CD4-positive, alpha-beta memory T cell (primary cell): ENCODE measurements at regions not wholly inside any gene's neighbourhood (a gene's known extent, or its start where the extent isn't known, plus 50 kb on each side); places are given as distances from the start of the nearest gene placed in this dataset.
A peak's percentile ranks its signal among the peaks of the same experiment; 100 is the strongest.

Experiments
- CTCF ChIA-PET: fragments of 350-600 bp; sonication (Branson Sonifier 250); formaldehyde crosslinking; loops from one replicate; lab custom pipeline; 2021; ENCODE audit warnings: inconsistent platforms; ENCODE audit not compliant: partially characterized antibody; lab: Charles Lee
- POLR2A ChIA-PET: fragments of 350-600 bp; sonication (Branson Sonifier 250); formaldehyde crosslinking; loops from one replicate; lab custom pipeline; 2021; ENCODE audit not compliant: partially characterized antibody; lab: Charles Lee
- DNase-seq, 5 donors: peaks; one replicate each; pipeline versions ENCODE4 v3.0.0 to v3.0.0-alpha.2; 2020 to 2022; ENCODE audit warnings: mixed read lengths in 1 of 5
- H3K27ac ChIP-seq: one replicate; pipeline ENCODE4 v1.7.0; 2013; ENCODE audit warnings: low read depth, low read length
- H3K27me3 ChIP-seq: 2 replicates; pipeline ENCODE4 v1.7.0; 2013; ENCODE audit warnings: mild to moderate bottlenecking, low read length, moderate library complexity; ENCODE audit not compliant: insufficient read depth
- H3K36me3 ChIP-seq: 2 replicates; pipeline ENCODE4 v1.7.0; 2013; ENCODE audit warnings: mild to moderate bottlenecking, low read length, moderate library complexity; ENCODE audit not compliant: insufficient read depth
- H3K4me1 ChIP-seq: 2 replicates; pipeline ENCODE4 v1.7.0; 2013; ENCODE audit warnings: mild to moderate bottlenecking, low read length, moderate library complexity; ENCODE audit not compliant: insufficient read depth
- H3K4me3 ChIP-seq, 2 donors: one replicate each; pipeline ENCODE4 v1.7.0; 2013; ENCODE audit warnings: low read length in 2 of 2, mild to moderate bottlenecking in 1 of 2
- H3K9me3 ChIP-seq, 2 donors: one replicate each; pipeline ENCODE4 v1.7.0; 2013; ENCODE audit warnings: low read length in 2 of 2, control low read depth in 1 of 2; ENCODE audit not compliant: control insufficient read depth in 1 of 2
- H3K27ac Mint-ChIP-seq, 7 donors: one replicate each; pipeline ENCODE4 v1.8.0; 2020 to 2021; ENCODE audit warnings: mixed read lengths in 7 of 7, mild to moderate bottlenecking in 6 of 7, inconsistent platforms in 3 of 7, moderate library complexity in 3 of 7
- H3K27me3 Mint-ChIP-seq, 2 donors: one replicate each; pipeline ENCODE4 v1.8.0; 2020 to 2021; ENCODE audit warnings: mixed read lengths in 2 of 2
- H3K36me3 Mint-ChIP-seq, 2 donors: one replicate each; pipeline ENCODE4 v1.8.0; 2020 to 2021; ENCODE audit warnings: mixed read lengths in 2 of 2, inconsistent platforms in 1 of 2, mild to moderate bottlenecking in 1 of 2
- H3K4me1 Mint-ChIP-seq, 4 donors: one replicate each; pipeline ENCODE4 v1.8.0; 2020 to 2021; ENCODE audit warnings: mixed read lengths in 4 of 4, mild to moderate bottlenecking in 1 of 4
- H3K4me3 Mint-ChIP-seq, 8 donors: one replicate each; pipeline ENCODE4 v1.8.0; 2020 to 2021; ENCODE audit warnings: mixed read lengths in 8 of 8, mild to moderate bottlenecking in 7 of 8, moderate library complexity in 6 of 8, inconsistent platforms in 3 of 8
- H3K9me3 Mint-ChIP-seq, 8 donors: one replicate each; pipeline ENCODE4 v1.8.0; 2020 to 2021; ENCODE audit warnings: mixed read lengths in 8 of 8, mild to moderate bottlenecking in 5 of 8, inconsistent platforms in 3 of 8, moderate library complexity in 1 of 8
- intact Hi-C: fragments of 100-400 bp; cut with micrococcal nuclease; formaldehyde crosslinking; loops from one replicate; pipeline ENCODE4 v1.15.1; 2023

DNA sequence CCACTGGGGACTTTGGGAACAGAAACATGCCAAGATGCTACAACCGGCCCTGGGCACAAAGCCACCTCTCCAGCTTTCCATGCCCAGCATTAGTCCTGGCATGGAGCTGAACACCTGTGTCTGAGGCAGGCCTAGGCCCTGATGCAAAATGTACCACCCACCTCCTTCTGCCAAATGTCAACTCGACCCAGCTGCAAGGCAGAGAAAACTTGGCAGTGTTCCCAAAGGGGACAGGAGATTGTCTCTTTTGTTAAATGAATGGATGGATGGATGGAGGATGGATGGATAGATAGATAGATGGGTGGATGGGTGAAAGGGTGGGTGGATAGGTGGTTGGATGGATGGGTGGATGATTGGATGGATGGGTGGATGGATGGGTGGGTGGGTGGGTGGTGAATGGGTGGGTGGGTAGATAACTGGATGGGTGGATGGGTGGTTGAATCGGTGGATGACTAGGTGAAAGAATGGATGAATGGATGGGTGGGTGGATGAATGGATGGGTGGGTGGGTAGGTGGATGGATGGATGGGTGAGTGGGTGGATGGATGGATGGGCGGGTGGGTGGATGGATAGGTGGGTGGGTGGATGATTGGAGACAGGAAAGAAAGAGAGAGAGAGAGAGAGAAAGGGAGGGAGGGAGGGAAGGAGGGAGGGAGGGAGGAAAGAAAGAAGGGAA, 73.4 kb upstream of the TNRC6C start:
- DNase-seq, result no peak
- Histone ChIP-seq H3K27ac (peak overlapping the region; percentile 99), H3K4me1 (peaks cover 73% of the 10 kb centered on the region), H3K4me3 (no peak overlapping the region), H3K9me3 (no peaks in the 10 kb centered on the region), H3K27me3 (no peaks in the 10 kb centered on the region), H3K36me3 (no peaks in the 10 kb centered on the region)
- intact Hi-C loops, result loop anchor here (10.0 kb wide), 1 partner anchor 220 kb away; no protein-coding TSS in a partner anchor
- Mint-ChIP-seq H3K4me3 (peak overlapping the region in 3 of 8 donors; percentile 18 to 36 (median 32)), H3K27me3 (no peaks in the 10 kb centered on the region), H3K4me1 (peaks cover 64 to 80% (median 75%) of the 10 kb centered on the region in 4 donors), H3K36me3 (peaks cover 0 to 7% of the 10 kb centered on the region in 2 donors), H3K27ac (peak overlapping the region; percentile 96 to 100 (median 99)), H3K9me3 (no peaks in the 10 kb centered on the region)
- ChIA-PET POLR2A (interaction anchor here (0.9 to 5.3 kb wide), 6 partner anchors 39 to 440 kb away, joined by 3 to 97 read pairs (median 13); partner anchors contain the start of gene TNRC6C), CTCF (no interaction called here)

DNA sequence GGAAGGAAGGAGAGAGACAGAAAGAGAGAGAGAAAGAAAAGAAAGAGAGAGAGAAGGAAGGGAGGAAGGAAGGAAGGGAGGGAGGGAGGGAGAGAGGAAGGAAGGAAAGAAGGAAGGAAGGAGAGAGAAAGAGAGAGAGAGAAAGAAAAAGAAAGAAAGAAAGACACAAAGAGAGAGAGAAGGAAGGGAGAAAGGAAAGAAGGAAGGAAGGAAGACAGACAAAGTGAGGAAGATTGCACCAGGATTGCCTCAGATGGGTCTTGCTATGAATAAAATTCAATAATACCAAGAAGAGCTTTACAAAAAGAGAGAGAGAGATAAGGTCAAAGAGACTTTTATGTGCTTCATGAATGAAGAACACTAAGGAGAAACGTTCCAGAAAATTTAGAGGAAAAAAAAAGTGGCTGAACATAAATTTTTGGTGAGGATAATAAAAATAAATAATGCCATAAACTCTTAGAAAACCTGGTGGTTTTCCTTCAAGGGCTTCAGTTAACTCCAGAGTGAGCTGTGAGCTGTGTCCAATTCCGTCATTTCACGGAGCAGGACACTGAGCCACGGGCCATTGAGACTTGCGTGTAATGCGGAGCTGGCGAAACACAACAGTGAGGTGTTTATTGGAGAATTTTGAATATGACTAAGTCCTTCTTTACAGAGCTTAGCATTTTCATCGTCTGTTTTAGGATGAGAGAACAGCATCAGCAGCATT, 72.7 kb upstream of the TNRC6C start:
- Histone ChIP-seq H3K4me1 (peaks cover 65% of the 10 kb centered on the region), H3K9me3 (no peaks in the 10 kb centered on the region), H3K27ac (peak overlapping the region; percentile 95), H3K4me3 (no peak overlapping the region), H3K27me3 (no peaks in the 10 kb centered on the region), H3K36me3 (no peaks in the 10 kb centered on the region)
- no peaks in the 10 kb centered on the region for H3K27me3 Mint-ChIP-seq
- intact Hi-C loops, result loop anchor here (2.0 to 10.0 kb wide), 2 partner anchors 101 to 221 kb away; no protein-coding TSS in a partner anchor
- peaks cover 62 to 73% (median 68%) of the 10 kb centered on the region in 4 donors for H3K4me1 Mint-ChIP-seq
- ChIA-PET POLR2A (interaction anchor here (3.0 to 3.5 kb wide), 5 partner anchors 8 to 102 kb away, joined by 13 to 97 read pairs (median 24); partner anchors contain the start of gene TNRC6C), CTCF (interaction anchor here (1.2 to 1.3 kb wide), 2 partner anchors 42 to 73 kb away, joined by 3 read pairs; partner anchors contain the start of gene TNRC6C)
- peak overlapping the region in 7 of 8 donors; percentile 2 to 96 (median 26) for H3K4me3 Mint-ChIP-seq
- peaks cover 0 to 7% of the 10 kb centered on the region in 2 donors for H3K36me3 Mint-ChIP-seq
- no peak for DNase-seq
- H3K9me3 Mint-ChIP-seq, result no peaks in the 10 kb centered on the region
- H3K27ac Mint-ChIP-seq, result peak overlapping the region; percentile 93 to 100 (median 99)

GRCh38 chr17:77886387-77886728, 72.1 kb upstream of the TNRC6C start:
- Histone ChIP-seq H3K27ac (peak overlapping the region; percentile 95), H3K36me3 (no peaks in the 10 kb centered on the region), H3K9me3 (no peaks in the 10 kb centered on the region), H3K4me1 (peaks cover 60% of the 10 kb centered on the region), H3K27me3 (no peaks in the 10 kb centered on the region), H3K4me3 (no peak overlapping the region)
- H3K4me1 Mint-ChIP-seq, result peaks cover 58 to 68% (median 64%) of the 10 kb centered on the region in 4 donors
- POLR2A ChIA-PET, result interaction anchor here (3.0 to 3.5 kb wide), 5 partner anchors 9 to 102 kb away, joined by 13 to 97 read pairs (median 24); partner anchors contain the start of gene TNRC6C
- H3K27me3 Mint-ChIP-seq, result no peaks in the 10 kb centered on the region
- DNase-seq, result peak in 1 of 5 donors; percentile 33
- H3K36me3 Mint-ChIP-seq, result peaks cover 0 to 7% of the 10 kb centered on the region in 2 donors
- CTCF ChIA-PET, result interaction anchor here (1.2 to 1.3 kb wide), 2 partner anchors 43 to 72 kb away, joined by 3 read pairs; partner anchors contain the start of gene TNRC6C
- peak overlapping the region; percentile 93 to 100 (median 99) for H3K27ac Mint-ChIP-seq
- H3K4me3 Mint-ChIP-seq, result peak overlapping the region in 7 of 8 donors; percentile 2 to 96 (median 93)
- intact Hi-C loops, result loop anchor here (2.0 to 10.0 kb wide), 2 partner anchors 102 to 222 kb away; no protein-coding TSS in a partner anchor
- no peaks in the 10 kb centered on the region for H3K9me3 Mint-ChIP-seq

GRCh38 chr17:77887110-77887463, 71.4 kb upstream of the TNRC6C start:
- Histone ChIP-seq H3K4me1 (peaks cover 53% of the 10 kb centered on the region), H3K36me3 (no peaks in the 10 kb centered on the region), H3K4me3 (peak overlapping the region in 1 of 2 donors; percentile 86), H3K27ac (peak overlapping the region; percentile 95), H3K27me3 (no peaks in the 10 kb centered on the region), H3K9me3 (no peaks in the 10 kb centered on the region)
- DNase-seq, result no peak
- ChIA-PET POLR2A (interaction anchor here (0.6 to 3.5 kb wide), 16 partner anchors 9 to 407 kb away, joined by 3 to 97 read pairs (median 6); partner anchors contain the start of gene TNRC6C), CTCF (interaction anchor here (0.9 to 1.3 kb wide), 4 partner anchors 10 to 71 kb away, joined by 3 to 4 read pairs (median 3); partner anchors contain the start of gene TNRC6C)
- intact Hi-C loops, result loop anchor here (2.0 to 10.0 kb wide), 2 partner anchors 102 to 222 kb away; no protein-coding TSS in a partner anchor
- Mint-ChIP-seq H3K4me3 (peak overlapping the region; percentile 91 to 96 (median 93)), H3K27ac (peak overlapping the region; percentile 93 to 100 (median 99)), H3K27me3 (no peaks in the 10 kb centered on the region), H3K36me3 (peaks cover 0 to 4% of the 10 kb centered on the region in 2 donors), H3K4me1 (peaks cover 51 to 60% (median 58%) of the 10 kb centered on the region in 4 donors), H3K9me3 (no peaks in the 10 kb centered on the region)

DNA sequence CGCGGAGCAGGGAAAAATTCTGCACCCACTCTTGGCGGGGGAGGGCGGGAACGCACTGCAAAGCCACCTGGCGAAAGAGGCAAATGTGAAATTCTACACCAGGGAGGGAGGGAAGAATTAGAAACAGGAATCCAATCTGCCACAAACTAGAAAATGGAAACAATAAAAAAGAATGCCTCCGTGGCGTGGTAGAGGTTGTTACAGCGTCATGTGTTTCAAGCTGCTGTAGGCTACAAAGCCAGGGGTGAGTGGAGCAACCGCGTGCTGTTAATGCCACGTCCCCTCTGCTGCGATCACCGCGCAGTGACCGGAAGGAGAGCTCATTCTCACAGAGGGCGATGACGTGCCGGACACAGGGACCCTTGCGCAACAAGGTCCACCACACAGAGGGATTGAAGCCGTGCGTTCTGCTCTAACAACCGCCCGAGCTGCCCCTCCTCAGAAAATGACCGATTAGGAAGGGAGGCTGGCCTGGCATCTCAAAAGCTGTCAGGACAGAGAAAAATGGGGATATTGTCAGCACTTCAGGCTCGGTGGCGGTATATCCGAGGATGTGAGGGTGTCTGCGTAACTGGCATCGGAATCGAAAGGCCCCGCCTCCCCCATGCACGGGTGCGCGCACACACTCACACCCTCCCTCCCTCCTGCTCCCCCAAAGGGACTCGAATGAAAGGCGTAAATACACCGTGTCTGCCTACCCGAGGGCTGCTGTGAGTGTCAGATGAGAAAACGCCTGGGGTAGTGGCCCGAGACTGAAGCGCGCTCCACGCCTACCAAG, 70.8 kb upstream of the TNRC6C start:
- ChIA-PET POLR2A (interaction anchor here (0.6 to 3.5 kb wide), 17 partner anchors 10 to 406 kb away, joined by 3 to 97 read pairs (median 5); partner anchors contain the start of gene TNRC6C), CTCF (interaction anchor here (0.9 to 1.2 kb wide), 3 partner anchors 11 to 70 kb away, joined by 3 to 4 read pairs (median 3); partner anchors contain the start of gene TNRC6C)
- no peaks in the 10 kb centered on the region for H3K36me3 ChIP-seq
- H3K4me3 Mint-ChIP-seq, result peak overlapping the region; percentile 91 to 96 (median 93)
- intact Hi-C loops, result loop anchor here (1.0 to 10.0 kb wide), 5 partner anchors 44 to 223 kb away; partner anchors contain the start of gene TNRC6C
- no peaks in the 10 kb centered on the region for H3K9me3 ChIP-seq
- no peaks in the 10 kb centered on the region for H3K27me3 Mint-ChIP-seq
- peak; percentile 81 to 92 (median 85) for DNase-seq
- H3K4me3 ChIP-seq, result peak overlapping the region; percentile 67 to 86
- H3K4me1 ChIP-seq, result peaks cover 47% of the 10 kb centered on the region
- H3K4me1 Mint-ChIP-seq, result peaks cover 45 to 55% (median 52%) of the 10 kb centered on the region in 4 donors
- H3K9me3 Mint-ChIP-seq, result no peaks in the 10 kb centered on the region
- no peaks in the 10 kb centered on the region for H3K36me3 Mint-ChIP-seq
- peak overlapping the region; percentile 95 for H3K27ac ChIP-seq
- H3K27me3 ChIP-seq, result no peaks in the 10 kb centered on the region
- peak overlapping the region; percentile 93 to 100 (median 99) for H3K27ac Mint-ChIP-seq
